Immature natural killer cell (primary cell): ENCODE measurements at regions not wholly inside any gene's neighbourhood (a gene's known extent, or its start where the extent isn't known, plus 50 kb on each side); places are given as distances from the start of the nearest gene placed in this dataset.
"Not testable (repeated sequence)": the region's sequence is repeated elsewhere in the genome, so short reads cannot be mapped to it uniquely, and the experiment has no call there.

Experiments used
- DNase-seq, 3 donors: peaks; one replicate each; pipeline ENCODE4 v3.0.0; 2022; ENCODE audit warnings: mixed read lengths in 1 of 3
- H3K27ac Mint-ChIP-seq, 6 donors: one replicate each; pipeline ENCODE4 v1.8.0; 2020; ENCODE audit warnings: mixed read lengths in 6 of 6, mild to moderate bottlenecking in 5 of 6, inconsistent platforms in 4 of 6, moderate library complexity in 3 of 6
- H3K27me3 Mint-ChIP-seq, 3 donors: one replicate each; pipeline ENCODE4 v1.8.0; 2020 to 2021; ENCODE audit warnings: low read depth in 3 of 3, mild to moderate bottlenecking in 3 of 3, mixed read lengths in 3 of 3, moderate library complexity in 3 of 3, inconsistent platforms in 1 of 3
- H3K36me3 Mint-ChIP-seq, 3 donors: one replicate each; pipeline ENCODE4 v1.8.0; 2020; ENCODE audit warnings: mixed read lengths in 3 of 3, inconsistent platforms in 2 of 3, mild to moderate bottlenecking in 2 of 3
- H3K4me1 Mint-ChIP-seq, 2 donors: one replicate each; pipeline ENCODE4 v1.8.0; 2020; ENCODE audit warnings: inconsistent platforms in 2 of 2, mild to moderate bottlenecking in 2 of 2, mixed read lengths in 2 of 2, moderate library complexity in 1 of 2
- H3K4me3 Mint-ChIP-seq, 5 donors: one replicate each; pipeline ENCODE4 v1.8.0; 2020; ENCODE audit warnings: mild to moderate bottlenecking in 5 of 5, mixed read lengths in 5 of 5, inconsistent platforms in 3 of 5, moderate library complexity in 3 of 5
- H3K9me3 Mint-ChIP-seq, 6 donors: one replicate each; pipeline ENCODE4 v1.8.0; 2020; ENCODE audit warnings: mild to moderate bottlenecking in 6 of 6, mixed read lengths in 6 of 6, inconsistent platforms in 4 of 6, moderate library complexity in 3 of 6

DNA sequence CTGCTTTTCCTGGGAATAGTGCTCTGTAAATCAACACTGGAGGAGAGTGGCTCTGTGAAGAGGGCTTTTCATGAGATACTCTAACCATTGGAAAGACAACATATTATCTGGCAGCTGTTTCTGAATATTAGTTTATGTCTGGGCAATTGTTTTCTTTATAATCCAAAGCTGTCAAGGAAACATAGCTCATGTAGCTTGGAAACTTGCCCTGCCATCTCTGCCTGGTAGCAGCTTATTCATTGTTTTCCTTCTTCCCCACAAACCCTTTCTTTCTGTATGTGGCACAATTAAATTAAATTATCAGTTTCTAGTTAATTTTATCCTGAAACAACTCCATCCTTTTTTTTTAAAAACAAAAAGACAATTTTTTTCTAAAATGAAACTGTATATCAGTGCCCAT, 160.0 kb downstream of the EDEM1 start:
- H3K4me1 Mint-ChIP-seq = no peaks in the 10 kb centered on the region
- no peak overlapping the region for H3K4me3 Mint-ChIP-seq
- H3K9me3 Mint-ChIP-seq = no peaks in the 10 kb centered on the region
- no peak overlapping the region for H3K27ac Mint-ChIP-seq
- peaks cover 2 to 3% (median 2%) of the 10 kb centered on the region in 3 donors for H3K27me3 Mint-ChIP-seq
- DNase-seq = no peak
- no peaks in the 10 kb centered on the region for H3K36me3 Mint-ChIP-seq

- Mint-ChIP-seq H3K27ac (no peak overlapping the region), H3K27me3 (peaks cover 0 to 7% (median 2%) of the 10 kb centered on the region in 3 donors)
- DNase-seq = no peak
These were observed 160.9 kb downstream of the EDEM1 start for GRCh38 chr3:5348229-5348902.

GRCh38 chr3:5349343-5349742, 161.8 kb downstream of the EDEM1 start:
- Mint-ChIP-seq H3K4me3 (no peak overlapping the region), H3K4me1 (no peaks in the 10 kb centered on the region), H3K27me3 (peaks cover 0 to 4% (median 2%) of the 10 kb centered on the region in 3 donors), H3K36me3 (no peaks in the 10 kb centered on the region), H3K9me3 (peaks cover 0 to 2% (median 0%) of the 10 kb centered on the region in 6 donors), H3K27ac (no peak overlapping the region)
- no peak for DNase-seq

More at GRCh38 chr3:5348229-5348902, 160.9 kb downstream of the EDEM1 start:
- no peaks in the 10 kb centered on the region for H3K36me3 Mint-ChIP-seq
- no peaks in the 10 kb centered on the region for H3K4me1 Mint-ChIP-seq
- no peak overlapping the region for H3K4me3 Mint-ChIP-seq
- H3K9me3 Mint-ChIP-seq = peaks cover 0 to 2% (median 0%) of the 10 kb centered on the region in 6 donors

- H3K27ac Mint-ChIP-seq = no peak overlapping the region
- H3K36me3 Mint-ChIP-seq = no peaks in the 10 kb centered on the region
- peaks cover 2 to 11% (median 6%) of the 10 kb centered on the region in 6 donors for H3K9me3 Mint-ChIP-seq
These were observed 169.6 kb downstream of the EDEM1 start for GRCh38 chr3:5357089-5357488.

GRCh38 chr3:5358911-5359310, 171.4 kb downstream of the EDEM1 start:
- Mint-ChIP-seq H3K4me3 (no peak overlapping the region), H3K36me3 (no peaks in the 10 kb centered on the region), H3K27ac (no peak overlapping the region), H3K27me3 (peaks cover 0 to 3% (median 3%) of the 10 kb centered on the region in 3 donors), H3K4me1 (no peaks in the 10 kb centered on the region), H3K9me3 (peaks cover 2 to 11% (median 5%) of the 10 kb centered on the region in 6 donors)
- DNase-seq = no peak

More at GRCh38 chr3:5357089-5357488, 169.6 kb downstream of the EDEM1 start:
- no peaks in the 10 kb centered on the region for H3K4me1 Mint-ChIP-seq
- H3K4me3 Mint-ChIP-seq = no peak overlapping the region
- peaks cover 3 to 5% (median 4%) of the 10 kb centered on the region in 3 donors for H3K27me3 Mint-ChIP-seq
- no peak for DNase-seq

GRCh38 chr3:5360453-5360852, 172.9 kb downstream of the EDEM1 start:
- Mint-ChIP-seq H3K4me1 (no peaks in the 10 kb centered on the region), H3K4me3 (no peak overlapping the region), H3K9me3 (peaks cover 2 to 11% (median 5%) of the 10 kb centered on the region in 6 donors), H3K36me3 (no peaks in the 10 kb centered on the region), H3K27ac (no peak overlapping the region), H3K27me3 (no peaks in the 10 kb centered on the region)
- DNase-seq = no peak

DNA sequence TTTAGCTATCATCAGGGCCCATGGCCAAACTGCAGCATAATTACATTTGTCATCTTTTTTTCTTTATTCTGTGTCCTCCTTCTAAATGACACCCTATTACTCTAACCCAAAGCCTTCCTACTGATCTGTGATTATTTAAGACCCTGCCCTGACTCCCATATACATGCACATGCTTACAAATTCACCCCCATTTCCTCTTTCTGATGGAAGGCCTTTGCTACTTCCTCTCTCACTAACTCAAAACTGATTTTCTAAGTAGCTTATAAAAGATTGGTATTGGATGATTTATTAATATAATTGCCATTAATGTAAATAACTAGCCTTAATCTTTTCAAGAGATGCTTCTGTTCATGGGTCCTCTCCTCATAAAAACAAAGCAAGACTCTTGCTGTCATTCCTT, 179.2 kb downstream of the EDEM1 start:
- H3K27ac Mint-ChIP-seq = no peak overlapping the region

DNA sequence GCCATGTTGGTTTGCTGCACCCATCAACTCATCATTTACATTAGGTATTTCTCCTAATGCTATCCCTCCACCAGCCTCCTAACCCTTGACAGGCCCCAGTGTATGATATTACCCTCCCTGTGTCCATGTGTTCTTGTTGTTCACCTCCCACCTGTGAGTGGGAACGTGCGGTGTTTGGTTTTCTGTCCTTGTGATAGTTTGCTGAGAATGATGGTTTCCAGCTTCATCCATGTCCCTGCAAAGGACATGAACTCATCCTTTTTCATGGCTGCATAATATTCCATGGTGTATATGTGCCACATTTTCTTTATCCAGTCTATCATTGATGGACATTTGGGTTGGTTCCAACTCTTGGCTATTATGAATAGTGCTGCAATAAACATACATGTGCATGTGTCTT, 184.0 kb downstream of the EDEM1 start:
- not testable (repeated sequence) for H3K9me3 Mint-ChIP-seq, H3K4me3 Mint-ChIP-seq, H3K27me3 Mint-ChIP-seq

More for the DNA sequence above, 179.2 kb downstream of the EDEM1 start:
- DNase-seq = no peak
- Mint-ChIP-seq H3K4me3 (no peak overlapping the region), H3K27me3 (peaks cover 0 to 2% (median 0%) of the 10 kb centered on the region in 3 donors), H3K9me3 (peaks cover 0 to 2% (median 0%) of the 10 kb centered on the region in 6 donors), H3K36me3 (no peaks in the 10 kb centered on the region), H3K4me1 (no peaks in the 10 kb centered on the region)

GRCh38 chr3:5376761-5377160, 189.3 kb downstream of the EDEM1 start:
- no peak for DNase-seq
- Mint-ChIP-seq H3K4me3 (no peak overlapping the region), H3K27me3 (peaks cover 0 to 5% (median 3%) of the 10 kb centered on the region in 3 donors), H3K27ac (no peak overlapping the region), H3K4me1 (no peaks in the 10 kb centered on the region), H3K36me3 (peaks cover 0 to 4% (median 0%) of the 10 kb centered on the region in 3 donors), H3K9me3 (peaks cover 0 to 8% (median 5%) of the 10 kb centered on the region in 6 donors)

More for the DNA sequence above, 184.0 kb downstream of the EDEM1 start:
- not testable (repeated sequence) for H3K4me1 Mint-ChIP-seq, H3K27ac Mint-ChIP-seq, H3K36me3 Mint-ChIP-seq, DNase-seq

DNA sequence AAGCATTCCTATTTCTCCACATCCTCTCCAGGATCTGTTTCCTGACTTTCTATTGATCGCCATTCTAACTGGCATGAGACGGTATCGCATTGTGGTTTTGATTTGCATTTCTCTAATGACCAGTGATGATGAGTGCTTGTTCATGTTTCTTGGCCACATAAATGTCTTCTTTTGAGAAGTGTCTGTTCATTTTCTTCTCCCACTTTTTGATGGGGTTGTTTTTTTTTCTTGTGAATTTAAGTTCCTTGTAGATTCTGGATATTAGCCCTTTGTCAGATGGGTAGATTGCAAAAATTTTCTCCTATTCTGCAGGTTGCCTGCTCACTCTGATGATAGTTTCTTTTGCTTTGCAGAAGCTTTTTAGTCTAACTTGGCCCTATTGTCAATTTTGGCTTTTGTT, 191.8 kb downstream of the EDEM1 start:
- H3K4me1 Mint-ChIP-seq, H3K27ac Mint-ChIP-seq, DNase-seq, H3K4me3 Mint-ChIP-seq, H3K27me3 Mint-ChIP-seq, H3K36me3 Mint-ChIP-seq, H3K9me3 Mint-ChIP-seq: not testable (repeated sequence)

- not testable (repeated sequence) for H3K36me3 Mint-ChIP-seq
These were observed 196.2 kb downstream of the EDEM1 start for GRCh38 chr3:5383486-5384263.

DNA sequence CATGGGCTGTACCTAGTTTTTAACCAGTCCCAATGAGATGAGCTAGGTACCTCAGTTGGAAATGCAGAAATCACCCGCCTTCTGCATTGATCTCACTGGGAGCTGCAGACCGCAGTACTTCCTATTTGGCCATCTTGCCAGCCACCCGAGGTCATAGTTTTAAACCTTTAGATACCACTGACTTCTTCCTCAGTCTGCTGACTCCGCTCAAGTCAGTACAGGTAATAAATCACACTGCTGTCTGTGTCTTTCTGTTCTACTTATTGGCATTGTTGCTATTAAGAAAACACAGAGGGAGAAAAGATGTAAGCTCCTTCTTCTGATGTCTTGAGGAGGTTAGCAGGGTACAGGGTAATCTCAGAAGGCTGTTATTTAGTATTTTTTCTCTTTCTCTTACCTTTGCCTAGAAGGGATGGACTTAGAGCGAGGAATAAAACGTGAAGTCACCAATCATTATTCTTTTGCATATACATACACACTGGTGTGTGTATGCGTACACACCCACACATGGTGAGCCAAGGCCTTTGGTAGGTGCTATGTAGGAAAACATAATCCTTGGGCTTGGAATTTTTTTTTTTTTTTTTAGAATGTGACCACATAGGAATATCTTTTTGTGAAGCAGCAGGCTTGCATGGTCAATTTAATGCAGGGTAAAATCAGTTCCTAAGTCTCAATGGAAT, 197.2 kb downstream of the EDEM1 start:
- Mint-ChIP-seq H3K36me3 (no peaks in the 10 kb centered on the region), H3K9me3 (peaks cover 0 to 5% (median 0%) of the 10 kb centered on the region in 6 donors), H3K4me1 (no peaks in the 10 kb centered on the region), H3K27me3 (peaks cover 0 to 2% (median 2%) of the 10 kb centered on the region in 3 donors), H3K27ac (no peak overlapping the region), H3K4me3 (no peak overlapping the region)
- no peak for DNase-seq

More at GRCh38 chr3:5383486-5384263, 196.2 kb downstream of the EDEM1 start:
- H3K4me3 Mint-ChIP-seq, H3K9me3 Mint-ChIP-seq, H3K27ac Mint-ChIP-seq, DNase-seq, H3K4me1 Mint-ChIP-seq, H3K27me3 Mint-ChIP-seq: not testable (repeated sequence)

DNA sequence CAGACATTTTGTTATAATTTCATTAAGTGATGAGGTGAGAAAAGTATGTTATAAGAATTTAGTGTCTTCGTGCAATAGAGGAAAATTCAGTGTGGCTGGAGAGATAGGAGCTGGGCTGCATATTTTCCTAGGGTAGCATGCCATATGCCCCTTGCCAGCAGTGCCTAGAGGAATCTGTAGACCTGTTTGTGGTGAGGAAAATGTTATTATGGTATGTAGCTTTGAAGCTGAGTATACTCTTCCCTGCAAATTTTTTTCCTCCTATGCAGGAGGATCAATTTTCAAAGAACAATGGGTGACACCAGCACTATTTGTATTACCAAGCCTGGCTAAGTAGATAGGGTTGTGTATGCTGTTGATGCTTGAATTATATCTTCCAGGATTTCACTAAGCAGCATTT, 200.6 kb downstream of the EDEM1 start:
- peaks cover 4 to 6% (median 4%) of the 10 kb centered on the region in 3 donors for H3K27me3 Mint-ChIP-seq
- no peak overlapping the region for H3K4me3 Mint-ChIP-seq
- no peak for DNase-seq
- no peaks in the 10 kb centered on the region for H3K36me3 Mint-ChIP-seq
- H3K4me1 Mint-ChIP-seq = peaks cover 0 to 4% of the 10 kb centered on the region in 2 donors
- peaks cover 0 to 9% (median 0%) of the 10 kb centered on the region in 6 donors for H3K9me3 Mint-ChIP-seq
- no peak overlapping the region for H3K27ac Mint-ChIP-seq

- Mint-ChIP-seq H3K9me3 (peaks cover 0 to 9% (median 0%) of the 10 kb centered on the region in 6 donors), H3K4me3 (no peak overlapping the region), H3K36me3 (no peaks in the 10 kb centered on the region), H3K27ac (no peak overlapping the region), H3K4me1 (peaks cover 0 to 4% of the 10 kb centered on the region in 2 donors), H3K27me3 (peaks cover 4 to 6% (median 6%) of the 10 kb centered on the region in 3 donors)
- no peak for DNase-seq
These were observed 201.6 kb downstream of the EDEM1 start for GRCh38 chr3:5389057-5389456.
